Neural cell (in vitro differentiated cells): ENCODE measurements at regions not wholly inside any gene's neighbourhood (a gene's known extent, or its start where the extent isn't known, plus 50 kb on each side); places are given as distances from the start of the nearest gene placed in this dataset.

ENCODE experiments used
- H2AFZ ChIP-seq: fragments of 200-600, 300-800 bp; sonication (generic), shearing (Covaris generic); 2 replicates; pipeline ENCODE4 v1.6.0; 2014; ENCODE audit warnings: low read depth, mild to moderate bottlenecking, antibody characterized with exemption, low read length, moderate library complexity
- H3F3A ChIP-seq: fragments of 200-600 bp; shearing (Covaris generic); 2 replicates; pipeline ENCODE4 v1.6.1; 2016; ENCODE audit warnings: mild to moderate bottlenecking, moderate library complexity, mixed read lengths, antibody characterized with exemption, low read length; ENCODE audit not compliant: insufficient read depth, poor library complexity, severe bottlenecking
- H3K27ac ChIP-seq: fragments of 200-600, 300-800 bp; sonication (generic), shearing (Covaris generic); 2 replicates; pipeline ENCODE4 v1.5.1; 2014; ENCODE audit warnings: mild to moderate bottlenecking, low read length, moderate library complexity
- H3K27me3 ChIP-seq: fragments of 300-800, 200-600 bp; sonication (generic), shearing (Covaris generic); 2 replicates; pipeline ENCODE4 v1.6.0; 2014; ENCODE audit warnings: mild to moderate bottlenecking, low read depth, low read length, moderate library complexity; ENCODE audit not compliant: insufficient read depth
- H3K36me3 ChIP-seq: fragments of 300-800, 200-600 bp; sonication (generic), shearing (Covaris generic); 2 replicates; pipeline ENCODE4 v1.5.1; 2014; ENCODE audit warnings: mild to moderate bottlenecking, antibody characterized with exemption, low read length, moderate library complexity; ENCODE audit not compliant: insufficient read depth
- H3K4me2 ChIP-seq: fragments of 300-800, 200-600 bp; sonication (generic), shearing (Covaris generic); 2 replicates; pipeline ENCODE4 v1.6.0; 2014; ENCODE audit warnings: mild to moderate bottlenecking, low read length
- H3K4me3 ChIP-seq: fragments of 300-800, 200-600 bp; sonication (generic), shearing (Covaris generic); 2 replicates; pipeline ENCODE4 v1.5.1; 2014; ENCODE audit warnings: mild to moderate bottlenecking, low read length, moderate library complexity
- H3K79me2 ChIP-seq: fragments of 200-600 bp; shearing (Covaris generic); replicated peaks from 2 replicates; pipeline ENCODE4 v1.6.0; 2014; ENCODE audit warnings: mild to moderate bottlenecking, low read length, moderate library complexity; ENCODE audit not compliant: insufficient read depth
- H3K9ac ChIP-seq: fragments of 300-800, 200-600 bp; sonication (generic), shearing (Covaris generic); 2 replicates; pipeline ENCODE4 v1.6.1; 2016; ENCODE audit warnings: mild to moderate bottlenecking, low read length, mixed read lengths
- H3K9me2 ChIP-seq: fragments of 200-600 bp; shearing (Covaris generic); 2 replicates; pipeline ENCODE4 v1.6.1; 2016; ENCODE audit warnings: mild to moderate bottlenecking, low read length, mixed read lengths; ENCODE audit not compliant: insufficient read depth
- H3K9me3 ChIP-seq: fragments of 200-600, 300-800 bp; sonication (generic), shearing (Covaris generic); 2 replicates; pipeline ENCODE4 v1.6.1; 2016; ENCODE audit warnings: mild to moderate bottlenecking, mixed run types, low read length, moderate library complexity, mixed read lengths
- H4K20me1 ChIP-seq: fragments of 200-600 bp; shearing (Covaris generic); 2 replicates; pipeline ENCODE4 v1.6.1; 2016; ENCODE audit warnings: mild to moderate bottlenecking, mixed run types; ENCODE audit not compliant: insufficient read depth
- CTCF ChIP-seq: fragments of 450-650 bp; IDR thresholded peaks from 2 replicates; pipeline ENCODE4 v1.5.1; 2014; ENCODE audit warnings: antibody characterized with exemption, mild to moderate bottlenecking, moderate library complexity; ENCODE audit not compliant: poor library complexity, severe bottlenecking
- EP300 ChIP-seq: fragments of 450-650 bp; conservative IDR thresholded peaks from 2 replicates; pipeline ENCODE4 v1.6.1; 2014; ENCODE audit warnings: antibody characterized with exemption, mild to moderate bottlenecking, moderate library complexity; ENCODE audit not compliant: poor library complexity, severe bottlenecking
- EZH2 ChIP-seq: fragments of 200-600, 300-800 bp; shearing (Covaris generic), sonication (generic); IDR thresholded peaks from 2 replicates; pipeline ENCODE4 v1.6.1; 2014; ENCODE audit warnings: antibody characterized with exemption, low read length, borderline replicate concordance, mild to moderate bottlenecking; ENCODE audit not compliant: insufficient read depth, poor library complexity, severe bottlenecking
- MXI1 ChIP-seq: fragments of 450-650 bp; conservative IDR thresholded peaks from 2 replicates; pipeline ENCODE4 v1.6.1; 2014; ENCODE audit warnings: antibody characterized with exemption, mild to moderate bottlenecking; ENCODE audit not compliant: poor library complexity, severe bottlenecking
- POLR2AphosphoS5 ChIP-seq: IDR thresholded peaks from 2 replicates; pipeline ENCODE4 v1.6.1; 2012
- RAD21 ChIP-seq: fragments of 450-650 bp; conservative IDR thresholded peaks from 2 replicates; pipeline ENCODE4 v1.6.1; 2014; ENCODE audit warnings: antibody characterized with exemption, mild to moderate bottlenecking, moderate library complexity
- REST ChIP-seq: IDR thresholded peaks from 2 replicates; pipeline ENCODE4 v1.6.1; 2012; ENCODE audit warnings: borderline replicate concordance
- SMC3 ChIP-seq: fragments of 450-650 bp; conservative IDR thresholded peaks from 2 replicates; pipeline ENCODE4 v1.6.1; 2014; ENCODE audit warnings: antibody characterized with exemption, mild to moderate bottlenecking, moderate library complexity; ENCODE audit not compliant: poor library complexity
- TAF1 ChIP-seq: IDR thresholded peaks from 2 replicates; pipeline ENCODE4 v1.6.1; 2012; ENCODE audit warnings: low read depth

DNA sequence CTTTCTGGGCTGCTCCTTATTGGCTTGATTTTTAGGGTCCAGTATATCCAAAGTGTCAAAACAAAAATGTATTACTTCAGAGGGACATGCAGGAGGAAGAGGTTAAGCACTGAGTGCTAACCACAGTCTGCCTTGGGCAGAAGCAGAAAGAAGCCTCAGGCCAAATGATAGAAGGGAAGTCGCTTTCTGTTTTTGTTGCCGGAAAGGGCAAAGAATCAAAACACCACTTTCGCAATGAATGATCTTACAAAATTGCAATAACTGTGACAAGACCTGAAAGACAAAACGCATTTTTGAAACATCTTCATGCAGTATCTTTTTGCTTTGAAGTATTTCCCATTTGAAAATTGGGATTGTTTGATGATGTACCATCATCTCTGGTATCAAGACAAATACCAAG, 70.1 kb upstream of the PICALM start:
- no peaks in the 10 kb centered on the region for H3F3A ChIP-seq
- H3K36me3 ChIP-seq: no peaks in the 10 kb centered on the region
- H3K9me3 ChIP-seq: no peaks in the 10 kb centered on the region
- no peak overlapping the region for H3K4me2 ChIP-seq
- H2AFZ ChIP-seq: no peak overlapping the region
- H3K9me2 ChIP-seq: no peaks in the 10 kb centered on the region
- H3K27ac ChIP-seq: no peak overlapping the region
- H3K27me3 ChIP-seq: no peaks in the 10 kb centered on the region
- TF ChIP-seq EP300 (no peak), MXI1 (no peak), TAF1 (no peak), SMC3 (no peak), POLR2AphosphoS5 (no peak), REST (no peak), CTCF (no peak), RAD21 (no peak), EZH2 (no peak)
- H4K20me1 ChIP-seq: no peaks in the 10 kb centered on the region
- no peak overlapping the region for H3K9ac ChIP-seq
- no peaks in the 10 kb centered on the region for H3K79me2 ChIP-seq
- no peak overlapping the region for H3K4me3 ChIP-seq

- TF ChIP-seq POLR2AphosphoS5: no peak
- Histone ChIP-seq H2AFZ (no peak overlapping the region), H3K27ac (no peak overlapping the region), H3K79me2 (no peaks in the 10 kb centered on the region), H3K4me3 (no peak overlapping the region), H3K9me3 (no peaks in the 10 kb centered on the region), H3K9me2 (no peaks in the 10 kb centered on the region), H3K27me3 (no peaks in the 10 kb centered on the region), H3K4me2 (no peak overlapping the region), H3F3A (no peaks in the 10 kb centered on the region), H3K36me3 (no peaks in the 10 kb centered on the region), H4K20me1 (no peaks in the 10 kb centered on the region), H3K9ac (no peak overlapping the region)
Observed at GRCh38 chr11:86136538-86136937, 67.7 kb upstream of the PICALM start.

DNA sequence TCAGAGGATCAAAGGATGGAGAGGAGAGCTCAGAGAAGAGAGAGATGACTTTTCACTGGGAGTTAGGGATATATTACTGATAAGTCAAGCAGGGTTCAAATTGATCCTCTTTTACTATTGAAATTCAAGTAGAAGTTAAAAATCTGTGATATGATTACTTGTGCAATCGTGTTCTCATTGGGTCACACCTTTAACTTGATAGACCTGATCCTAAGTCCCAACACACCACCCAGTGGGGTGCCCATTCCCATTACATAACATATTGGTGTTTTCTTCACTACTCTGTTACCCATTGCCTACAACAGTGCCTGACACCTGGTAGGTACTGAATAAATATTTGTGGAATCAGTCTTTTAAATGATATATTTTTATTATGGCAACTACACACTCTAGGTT, 66.4 kb upstream of the PICALM start:
- no peak overlapping the region for H3K9ac ChIP-seq
- no peaks in the 10 kb centered on the region for H3K27me3 ChIP-seq
- no peaks in the 10 kb centered on the region for H3K36me3 ChIP-seq
- H2AFZ ChIP-seq: no peak overlapping the region
- no peak overlapping the region for H3K27ac ChIP-seq
- no peak overlapping the region for H3K4me2 ChIP-seq
- no peak overlapping the region for H3K4me3 ChIP-seq
- no peak for TF ChIP-seq RAD21
- TF ChIP-seq CTCF: no peak
- TF ChIP-seq EZH2: no peak
- TF ChIP-seq REST: no peak
- TF ChIP-seq EP300: no peak
- TF ChIP-seq MXI1: no peak
- no peak for TF ChIP-seq POLR2AphosphoS5
- no peak for TF ChIP-seq TAF1
- no peaks in the 10 kb centered on the region for H4K20me1 ChIP-seq
- H3K9me3 ChIP-seq: no peaks in the 10 kb centered on the region
- H3F3A ChIP-seq: no peaks in the 10 kb centered on the region
- no peaks in the 10 kb centered on the region for H3K79me2 ChIP-seq
- no peaks in the 10 kb centered on the region for H3K9me2 ChIP-seq
